ENCODE measurements at regions not wholly inside any gene's neighbourhood (a gene's known extent, or its start where the extent isn't known, plus 50 kb on each side); places are given as distances from the start of the nearest gene placed in this dataset.

DNA sequence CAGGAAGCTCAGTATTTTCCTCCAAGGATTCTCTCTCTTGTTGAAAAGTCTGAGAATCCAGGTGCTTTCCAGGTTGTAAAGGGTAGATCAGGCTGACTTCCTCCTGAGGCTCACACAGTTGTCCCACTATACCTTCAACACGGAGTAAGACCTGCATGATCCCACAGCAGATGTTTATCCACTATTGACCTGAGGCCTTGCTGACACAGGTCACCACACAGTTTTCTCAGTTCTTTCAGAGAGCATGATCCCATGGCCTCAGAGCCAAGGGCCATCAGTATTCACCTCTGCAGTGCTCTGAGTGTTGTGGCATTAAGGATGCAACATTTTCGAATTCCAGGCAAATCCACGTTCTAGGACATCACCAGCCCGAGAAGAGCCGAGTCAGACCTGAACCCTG lies 60.5 kb upstream of the ABCD3 start:
- TF ChIP-seq, protein P1, sequence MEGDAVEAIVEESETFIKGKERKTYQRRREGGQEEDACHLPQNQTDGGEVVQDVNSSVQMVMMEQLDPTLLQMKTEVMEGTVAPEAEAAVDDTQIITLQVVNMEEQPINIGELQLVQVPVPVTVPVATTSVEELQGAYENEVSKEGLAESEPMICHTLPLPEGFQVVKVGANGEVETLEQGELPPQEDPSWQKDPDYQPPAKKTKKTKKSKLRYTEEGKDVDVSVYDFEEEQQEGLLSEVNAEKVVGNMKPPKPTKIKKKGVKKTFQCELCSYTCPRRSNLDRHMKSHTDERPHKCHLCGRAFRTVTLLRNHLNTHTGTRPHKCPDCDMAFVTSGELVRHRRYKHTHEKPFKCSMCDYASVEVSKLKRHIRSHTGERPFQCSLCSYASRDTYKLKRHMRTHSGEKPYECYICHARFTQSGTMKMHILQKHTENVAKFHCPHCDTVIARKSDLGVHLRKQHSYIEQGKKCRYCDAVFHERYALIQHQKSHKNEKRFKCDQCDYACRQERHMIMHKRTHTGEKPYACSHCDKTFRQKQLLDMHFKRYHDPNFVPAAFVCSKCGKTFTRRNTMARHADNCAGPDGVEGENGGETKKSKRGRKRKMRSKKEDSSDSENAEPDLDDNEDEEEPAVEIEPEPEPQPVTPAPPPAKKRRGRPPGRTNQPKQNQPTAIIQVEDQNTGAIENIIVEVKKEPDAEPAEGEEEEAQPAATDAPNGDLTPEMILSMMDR (IDR thresholded peaks at IDR 0.05): no peak
- TF ChIP-seq POLR2AphosphoS5 (IDR thresholded peaks at IDR 0.05) (no peak), POLR2A (IDR thresholded peaks at IDR 0.05) (no peak), EP300 (IDR thresholded peaks at IDR 0.05) (no peak)

All from upper lobe of left lung (tissue), 4 donors.